ENCODE measurements at regions not wholly inside any gene's neighbourhood (a gene's known extent, or its start where the extent isn't known, plus 50 kb on each side); places are given as distances from the start of the nearest gene placed in this dataset.

- no peak for TF ChIP-seq CTCF (IDR thresholded peaks at IDR 0.05)
- TF ChIP-seq EZH2phosphoT487 (IDR thresholded peaks at IDR 0.05), result no peak
- no peak for TF ChIP-seq EZH2 (IDR thresholded peaks at IDR 0.05)
Measured at GRCh38 chr10:30758338-30758737, 128.8 kb upstream of the LYZL2 start.
